DND-41 (cell line): ENCODE measurements at regions not wholly inside any gene's neighbourhood (a gene's known extent, or its start where the extent isn't known, plus 50 kb on each side); places are given as distances from the start of the nearest gene placed in this dataset.

ENCODE experiments used
- EZH2 ChIP-seq: IDR thresholded peaks from 3 replicates; pipeline ENCODE4 v1.6.1; 2012; ENCODE audit warnings: borderline replicate concordance, low read depth, mild to moderate bottlenecking, moderate library complexity, low read length, inconsistent platforms; ENCODE audit not compliant: severe bottlenecking
- TF ChIP-seq, protein P1 (sequence below): IDR thresholded peaks from 2 replicates; pipeline ENCODE4 v1.5.1; 2012; ENCODE audit warnings: borderline replicate concordance, low read length, moderate library complexity, mild to moderate bottlenecking; ENCODE audit not compliant: poor library complexity, severe bottlenecking; ENCODE audit errors: extremely low read depth

DNA sequence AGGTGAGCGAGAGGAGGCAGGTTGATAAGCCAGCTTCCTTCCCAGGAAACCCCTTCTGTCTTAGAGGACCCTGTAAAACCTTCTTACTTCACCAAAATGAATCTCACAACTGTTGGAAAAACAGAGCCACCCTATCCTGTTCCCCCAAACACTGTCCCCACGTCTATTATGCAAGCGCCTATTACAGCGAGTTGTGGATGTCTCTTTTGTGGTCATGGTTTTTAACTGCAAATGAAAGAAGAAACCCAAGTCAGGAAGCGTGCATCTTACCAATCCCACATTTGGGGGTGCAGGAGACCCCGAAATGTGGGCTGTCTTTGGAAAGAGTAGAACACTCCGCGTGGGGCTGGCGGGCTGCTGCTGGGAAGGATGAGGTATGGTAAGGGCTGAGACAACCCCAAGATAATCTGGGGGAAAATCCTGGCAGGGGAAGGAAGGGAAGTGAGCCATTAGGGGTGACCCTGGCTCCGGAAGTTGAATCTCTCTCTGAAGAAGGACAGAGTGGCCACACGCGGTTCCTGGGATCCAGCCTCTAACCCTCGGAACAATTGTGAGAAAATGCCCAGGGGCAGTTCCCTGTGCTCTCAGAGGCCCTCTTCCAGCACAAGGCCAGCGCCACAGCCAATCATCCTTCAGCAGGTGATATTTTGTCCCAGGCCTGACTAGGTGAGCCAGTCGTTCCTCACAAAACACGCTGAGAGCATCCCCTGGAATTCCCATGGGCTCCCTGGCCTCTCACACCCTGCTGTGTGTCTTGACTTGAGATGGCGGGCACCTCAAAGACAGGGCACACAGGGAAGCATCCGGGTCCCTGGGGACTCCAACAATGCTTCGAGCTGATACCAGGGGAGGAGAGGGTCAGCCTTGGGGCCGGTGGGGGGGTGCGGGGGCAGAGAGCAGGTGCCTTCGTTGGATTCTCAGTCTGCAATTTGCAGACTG, 168.5 kb upstream of the IRF2BP2 start:
- no peak for TF ChIP-seq EZH2
- TF ChIP-seq, protein P1, sequence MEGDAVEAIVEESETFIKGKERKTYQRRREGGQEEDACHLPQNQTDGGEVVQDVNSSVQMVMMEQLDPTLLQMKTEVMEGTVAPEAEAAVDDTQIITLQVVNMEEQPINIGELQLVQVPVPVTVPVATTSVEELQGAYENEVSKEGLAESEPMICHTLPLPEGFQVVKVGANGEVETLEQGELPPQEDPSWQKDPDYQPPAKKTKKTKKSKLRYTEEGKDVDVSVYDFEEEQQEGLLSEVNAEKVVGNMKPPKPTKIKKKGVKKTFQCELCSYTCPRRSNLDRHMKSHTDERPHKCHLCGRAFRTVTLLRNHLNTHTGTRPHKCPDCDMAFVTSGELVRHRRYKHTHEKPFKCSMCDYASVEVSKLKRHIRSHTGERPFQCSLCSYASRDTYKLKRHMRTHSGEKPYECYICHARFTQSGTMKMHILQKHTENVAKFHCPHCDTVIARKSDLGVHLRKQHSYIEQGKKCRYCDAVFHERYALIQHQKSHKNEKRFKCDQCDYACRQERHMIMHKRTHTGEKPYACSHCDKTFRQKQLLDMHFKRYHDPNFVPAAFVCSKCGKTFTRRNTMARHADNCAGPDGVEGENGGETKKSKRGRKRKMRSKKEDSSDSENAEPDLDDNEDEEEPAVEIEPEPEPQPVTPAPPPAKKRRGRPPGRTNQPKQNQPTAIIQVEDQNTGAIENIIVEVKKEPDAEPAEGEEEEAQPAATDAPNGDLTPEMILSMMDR = no peak
